ENCODE measurements at regions not wholly inside any gene's neighbourhood (a gene's known extent, or its start where the extent isn't known, plus 50 kb on each side); places are given as distances from the start of the nearest gene placed in this dataset.
A peak's percentile ranks its signal among the peaks of the same experiment; 100 is the strongest.

- H3K36me3 Mint-ChIP-seq, result no peaks in the 10 kb centered on the region
- DNase-seq (peak in 1 of 2 donors; percentile 61), ATAC-seq (no peak)
- H3K4me3 Mint-ChIP-seq, result no peak overlapping the region
- peak overlapping the region in 1 of 2 donors; percentile 3 for H3K27ac Mint-ChIP-seq
- Histone ChIP-seq H3K27me3 (ENCODE audit: control insufficient read depth, insufficient read depth, low read length) (no peaks in the 10 kb centered on the region), H3K4me3 (ENCODE audit: low read length) (no peak overlapping the region), H3K27ac (ENCODE audit: low read length) (no peak overlapping the region), H3K4me1 (ENCODE audit: control insufficient read depth, insufficient read depth, low read length) (peaks cover 29% of the 10 kb centered on the region), H3K9me3 (ENCODE audit: control insufficient read depth, insufficient read depth, low read length) (no peaks in the 10 kb centered on the region), H3K36me3 (ENCODE audit: control insufficient read depth, insufficient read depth, low read length) (no peaks in the 10 kb centered on the region)
- intact Hi-C loops (cut with micrococcal nuclease), result no loop called here
- H3K27me3 Mint-ChIP-seq (ENCODE audit: low read depth in 2 of 2), result peaks cover 0 to 1% of the 10 kb centered on the region in 2 donors
- H3K4me1 Mint-ChIP-seq, result peaks cover 16 to 22% of the 10 kb centered on the region in 2 donors
- WGBS (ENCODE audit: insufficient coverage), result 54% methylated on average over 13 of the region's 13 CpGs
- TF ChIP-seq CTCF (IDR thresholded peaks at IDR 0.05), result no peak
- H3K9me3 Mint-ChIP-seq, result no peaks in the 10 kb centered on the region
Observed at GRCh38 chr7:50166997-50167965, 74.2 kb upstream of the ZPBP start.

GRCh38 chr7:50164559-50165170 lies 71.6 kb upstream of the ZPBP start:
- Mint-ChIP-seq H3K36me3 (no peaks in the 10 kb centered on the region), H3K4me3 (peak overlapping the region; percentile 45), H3K4me1 (peaks cover 16 to 22% of the 10 kb centered on the region in 2 donors), H3K9me3 (no peaks in the 10 kb centered on the region), H3K27ac (peak overlapping the region; percentile 31 to 60), H3K27me3 (ENCODE audit: low read depth in 2 of 2) (no peaks in the 10 kb centered on the region)
- Histone ChIP-seq H3K27ac (ENCODE audit: low read length) (no peak overlapping the region), H3K36me3 (ENCODE audit: control insufficient read depth, insufficient read depth, low read length) (no peaks in the 10 kb centered on the region), H3K9me3 (ENCODE audit: control insufficient read depth, insufficient read depth, low read length) (no peaks in the 10 kb centered on the region), H3K27me3 (ENCODE audit: control insufficient read depth, insufficient read depth, low read length) (no peaks in the 10 kb centered on the region), H3K4me3 (ENCODE audit: low read length) (no peak overlapping the region), H3K4me1 (ENCODE audit: control insufficient read depth, insufficient read depth, low read length) (peaks cover 29% of the 10 kb centered on the region)
- WGBS (ENCODE audit: insufficient coverage), result 26% methylated on average over 6 of the region's 6 CpGs
- intact Hi-C loops (cut with micrococcal nuclease), result no loop called here
- DNase-seq, result peak in 1 of 2 donors; percentile 55
- ATAC-seq, result peak; percentile 21 to 65 (median 54)
- TF ChIP-seq CTCF (IDR thresholded peaks at IDR 0.05), result no peak

GRCh38 chr7:50160206-50160605 lies 67.2 kb upstream of the ZPBP start:
- Mint-ChIP-seq H3K27me3 (ENCODE audit: low read depth in 2 of 2) (no peaks in the 10 kb centered on the region), H3K9me3 (no peaks in the 10 kb centered on the region), H3K4me3 (no peak overlapping the region), H3K36me3 (no peaks in the 10 kb centered on the region), H3K4me1 (peaks cover 22 to 25% of the 10 kb centered on the region in 2 donors), H3K27ac (no peak overlapping the region)
- ATAC-seq (no peak), DNase-seq (no peak)
- Histone ChIP-seq H3K9me3 (ENCODE audit: control insufficient read depth, insufficient read depth, low read length) (no peaks in the 10 kb centered on the region), H3K36me3 (ENCODE audit: control insufficient read depth, insufficient read depth, low read length) (no peaks in the 10 kb centered on the region), H3K4me3 (ENCODE audit: low read length) (no peak overlapping the region), H3K4me1 (ENCODE audit: control insufficient read depth, insufficient read depth, low read length) (peaks cover 25% of the 10 kb centered on the region), H3K27ac (ENCODE audit: low read length) (no peak overlapping the region), H3K27me3 (ENCODE audit: control insufficient read depth, insufficient read depth, low read length) (no peaks in the 10 kb centered on the region)
- no peak for TF ChIP-seq CTCF (IDR thresholded peaks at IDR 0.05)
- WGBS (ENCODE audit: insufficient coverage), result 89% methylated on average over 3 of the region's 4 CpGs
- intact Hi-C loops (cut with micrococcal nuclease), result no loop called here

Data from natural killer cell (primary cell).